ENCODE measurements at regions not wholly inside any gene's neighbourhood (a gene's known extent, or its start where the extent isn't known, plus 50 kb on each side); places are given as distances from the start of the nearest gene placed in this dataset.
"Not testable (repeated sequence)": the region's sequence is repeated elsewhere in the genome, so short reads cannot be mapped to it uniquely, and the experiment has no call there.

DNA sequence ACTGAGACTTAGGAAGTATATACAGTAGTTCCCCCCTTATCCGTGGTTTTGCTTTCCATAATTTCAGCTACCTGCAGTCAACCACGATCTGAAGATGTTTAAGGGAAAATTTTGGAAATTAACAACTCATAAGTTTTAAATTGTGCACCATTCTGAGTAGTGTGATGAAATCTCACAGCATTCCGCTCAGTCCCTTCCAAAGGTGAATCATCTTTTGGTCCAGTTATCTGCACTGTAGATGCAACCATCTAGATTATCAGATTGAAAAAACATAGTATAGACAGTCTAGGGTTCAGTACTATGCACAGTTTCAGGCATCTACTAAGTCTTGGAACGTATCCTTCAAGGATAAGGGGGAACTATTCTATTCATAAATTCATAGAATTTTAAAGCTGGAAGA is 109.0 kb downstream of the ANXA3 start:
- no peak overlapping the region for H3K4me3 ChIP-seq (ENCODE audit: low read length)
- no peaks in the 10 kb centered on the region for H3K36me3 ChIP-seq (ENCODE audit: control insufficient read depth, insufficient read depth, low read length, severe bottlenecking)
- H3K9me3 ChIP-seq (ENCODE audit: control insufficient read depth, low read length): no peaks in the 10 kb centered on the region
- DNase-seq (ENCODE audit: low read depth): no peak
- H3K4me1 ChIP-seq (ENCODE audit: control insufficient read depth, insufficient read depth, low read length): peaks cover 28% of the 10 kb centered on the region
- no peak overlapping the region for H3K9ac ChIP-seq (ENCODE audit: low read length)
- no peaks in the 10 kb centered on the region for H3K27me3 ChIP-seq (replicated peaks; ENCODE audit: control insufficient read depth, insufficient read depth, low read length)

GRCh38 chr4:78661086-78661690 is 109.6 kb downstream of the ANXA3 start:
- no peak overlapping the region for H3K4me3 ChIP-seq (ENCODE audit: low read length)
- no peaks in the 10 kb centered on the region for H3K9me3 ChIP-seq (ENCODE audit: control insufficient read depth, low read length)
- no peaks in the 10 kb centered on the region for H3K27me3 ChIP-seq (replicated peaks; ENCODE audit: control insufficient read depth, insufficient read depth, low read length)
- DNase-seq (ENCODE audit: low read depth): no peak
- H3K36me3 ChIP-seq (ENCODE audit: control insufficient read depth, insufficient read depth, low read length, severe bottlenecking): no peaks in the 10 kb centered on the region
- no peak overlapping the region for H3K9ac ChIP-seq (ENCODE audit: low read length)
- H3K4me1 ChIP-seq (ENCODE audit: control insufficient read depth, insufficient read depth, low read length): peaks cover 28% of the 10 kb centered on the region

- Histone ChIP-seq H3K9ac (ENCODE audit: low read length) (no peak overlapping the region), H3K9me3 (ENCODE audit: control insufficient read depth, low read length) (no peaks in the 10 kb centered on the region), H3K27me3 (replicated peaks; ENCODE audit: control insufficient read depth, insufficient read depth, low read length) (no peaks in the 10 kb centered on the region), H3K36me3 (ENCODE audit: control insufficient read depth, insufficient read depth, low read length, severe bottlenecking) (no peaks in the 10 kb centered on the region), H3K4me1 (ENCODE audit: control insufficient read depth, insufficient read depth, low read length) (peaks cover 32% of the 10 kb centered on the region), H3K4me3 (ENCODE audit: low read length) (peak overlapping the region; percentile 5)
- peak; percentile 77 for DNase-seq (ENCODE audit: low read depth)
These were observed 110.5 kb downstream of the ANXA3 start for GRCh38 chr4:78661921-78662521.

GRCh38 chr4:78662658-78663057 is 111.1 kb downstream of the ANXA3 start:
- Histone ChIP-seq H3K9ac (ENCODE audit: low read length) (no peak overlapping the region), H3K4me1 (ENCODE audit: control insufficient read depth, insufficient read depth, low read length) (peaks cover 32% of the 10 kb centered on the region), H3K27me3 (replicated peaks; ENCODE audit: control insufficient read depth, insufficient read depth, low read length) (no peaks in the 10 kb centered on the region), H3K36me3 (ENCODE audit: control insufficient read depth, insufficient read depth, low read length, severe bottlenecking) (no peaks in the 10 kb centered on the region), H3K9me3 (ENCODE audit: control insufficient read depth, low read length) (no peaks in the 10 kb centered on the region), H3K4me3 (ENCODE audit: low read length) (peak overlapping the region; percentile 5)
- no peak for DNase-seq (ENCODE audit: low read depth)

GRCh38 chr4:78664296-78664695 is 111.9 kb upstream of the BMP2K start:
- DNase-seq (ENCODE audit: low read depth); H3K9ac ChIP-seq (ENCODE audit: low read length); H3K4me3 ChIP-seq (ENCODE audit: low read length): not testable (repeated sequence)

DNA sequence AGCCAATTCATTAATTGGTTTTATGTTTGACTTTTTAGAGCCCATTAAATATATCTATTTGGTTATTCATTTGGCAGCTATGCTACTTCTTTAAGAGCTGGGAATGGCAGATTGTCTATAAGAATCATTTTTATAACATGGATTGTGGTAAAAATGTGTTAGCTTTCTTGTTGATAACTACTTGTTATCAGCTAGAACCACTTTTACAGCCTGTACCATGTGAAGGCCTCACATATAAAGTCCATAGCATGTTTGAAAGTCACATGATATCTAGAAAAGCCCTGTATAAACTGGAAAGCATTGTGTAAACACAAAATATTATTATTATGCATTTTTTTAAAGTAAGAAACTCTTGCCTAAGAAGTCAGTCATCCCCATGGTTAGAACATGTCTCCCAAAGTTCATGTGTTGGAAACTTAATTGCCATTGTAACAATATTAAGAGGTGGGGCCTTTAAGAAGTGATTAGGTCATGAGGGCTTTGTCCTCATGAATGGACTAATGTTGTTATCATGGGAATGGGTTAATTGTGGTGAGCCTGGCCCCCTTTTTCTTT is 110.9 kb upstream of the BMP2K start:
- H3K9me3 ChIP-seq (ENCODE audit: control insufficient read depth, low read length): no peaks in the 10 kb centered on the region
- no peak overlapping the region for H3K4me3 ChIP-seq (ENCODE audit: low read length)
- no peaks in the 10 kb centered on the region for H3K27me3 ChIP-seq (replicated peaks; ENCODE audit: control insufficient read depth, insufficient read depth, low read length)
- DNase-seq (ENCODE audit: low read depth): no peak
- no peak overlapping the region for H3K9ac ChIP-seq (ENCODE audit: low read length)
- H3K4me1 ChIP-seq (ENCODE audit: control insufficient read depth, insufficient read depth, low read length): peaks cover 33% of the 10 kb centered on the region
- no peaks in the 10 kb centered on the region for H3K36me3 ChIP-seq (ENCODE audit: control insufficient read depth, insufficient read depth, low read length, severe bottlenecking)

More at GRCh38 chr4:78664296-78664695, 111.9 kb upstream of the BMP2K start:
- not testable (repeated sequence) for H3K36me3 ChIP-seq (ENCODE audit: control insufficient read depth, insufficient read depth, low read length, severe bottlenecking); H3K9me3 ChIP-seq (ENCODE audit: control insufficient read depth, low read length); H3K27me3 ChIP-seq (replicated peaks; ENCODE audit: control insufficient read depth, insufficient read depth, low read length)
- H3K4me1 ChIP-seq (ENCODE audit: control insufficient read depth, insufficient read depth, low read length): peaks cover 36% of the 10 kb centered on the region

- Histone ChIP-seq H3K9me3 (ENCODE audit: control insufficient read depth, low read length) (no peaks in the 10 kb centered on the region), H3K27me3 (replicated peaks; ENCODE audit: control insufficient read depth, insufficient read depth, low read length) (no peaks in the 10 kb centered on the region), H3K36me3 (ENCODE audit: control insufficient read depth, insufficient read depth, low read length, severe bottlenecking) (no peaks in the 10 kb centered on the region), H3K9ac (ENCODE audit: low read length) (no peak overlapping the region), H3K4me3 (ENCODE audit: low read length) (no peak overlapping the region), H3K4me1 (ENCODE audit: control insufficient read depth, insufficient read depth, low read length) (peaks cover 25% of the 10 kb centered on the region)
- no peak for DNase-seq (ENCODE audit: low read depth)
These were observed 109.3 kb upstream of the BMP2K start for GRCh38 chr4:78666830-78667258.

DNA sequence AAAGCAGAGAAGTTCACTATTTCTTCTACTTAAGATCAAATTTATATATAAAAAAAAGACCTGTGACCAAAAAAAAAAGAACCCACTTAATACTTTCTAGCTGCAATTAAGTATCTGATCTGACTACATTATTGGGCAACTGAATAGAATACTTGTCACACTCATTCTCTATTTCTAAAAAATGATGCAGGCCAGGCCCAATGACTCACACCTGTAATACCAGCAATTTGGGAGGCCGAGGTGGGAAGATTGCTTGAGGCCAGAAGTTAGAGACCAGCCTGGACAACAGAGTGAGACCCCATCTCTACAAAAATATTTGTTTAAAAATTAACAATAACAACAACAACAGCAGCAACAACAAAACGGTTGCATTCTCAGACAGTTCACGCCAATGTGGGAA is 108.8 kb upstream of the BMP2K start:
- H3K9me3 ChIP-seq (ENCODE audit: control insufficient read depth, low read length): no peaks in the 10 kb centered on the region
- no peak overlapping the region for H3K4me3 ChIP-seq (ENCODE audit: low read length)
- peaks cover 21% of the 10 kb centered on the region for H3K4me1 ChIP-seq (ENCODE audit: control insufficient read depth, insufficient read depth, low read length)
- no peaks in the 10 kb centered on the region for H3K27me3 ChIP-seq (replicated peaks; ENCODE audit: control insufficient read depth, insufficient read depth, low read length)
- H3K9ac ChIP-seq (ENCODE audit: low read length): no peak overlapping the region
- DNase-seq (ENCODE audit: low read depth): no peak
- H3K36me3 ChIP-seq (ENCODE audit: control insufficient read depth, insufficient read depth, low read length, severe bottlenecking): no peaks in the 10 kb centered on the region

DNA sequence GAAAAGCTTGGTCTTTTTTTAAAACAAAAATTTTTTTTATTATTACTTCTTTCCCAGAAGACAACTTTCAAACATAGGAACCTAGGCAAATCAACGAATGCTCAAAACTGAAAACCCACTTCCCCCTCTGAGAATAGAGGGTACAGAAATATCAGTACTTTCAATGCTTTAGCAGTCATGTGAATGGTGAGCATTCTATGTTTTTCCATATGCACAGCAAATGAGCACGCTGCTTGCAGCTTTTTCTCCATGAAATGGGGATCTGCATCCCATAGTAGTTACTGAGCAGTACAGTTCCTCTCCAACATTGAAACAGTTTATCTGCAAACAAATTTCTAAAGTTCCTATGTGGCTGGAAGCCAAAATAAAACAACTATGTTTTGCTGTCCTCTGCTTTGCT is 108.4 kb upstream of the BMP2K start:
- no peaks in the 10 kb centered on the region for H3K27me3 ChIP-seq (replicated peaks; ENCODE audit: control insufficient read depth, insufficient read depth, low read length)
- no peak for DNase-seq (ENCODE audit: low read depth)
- H3K4me1 ChIP-seq (ENCODE audit: control insufficient read depth, insufficient read depth, low read length): peaks cover 16% of the 10 kb centered on the region
- H3K36me3 ChIP-seq (ENCODE audit: control insufficient read depth, insufficient read depth, low read length, severe bottlenecking): no peaks in the 10 kb centered on the region
- H3K4me3 ChIP-seq (ENCODE audit: low read length): no peak overlapping the region
- H3K9me3 ChIP-seq (ENCODE audit: control insufficient read depth, low read length): no peaks in the 10 kb centered on the region
- no peak overlapping the region for H3K9ac ChIP-seq (ENCODE audit: low read length)

DNA sequence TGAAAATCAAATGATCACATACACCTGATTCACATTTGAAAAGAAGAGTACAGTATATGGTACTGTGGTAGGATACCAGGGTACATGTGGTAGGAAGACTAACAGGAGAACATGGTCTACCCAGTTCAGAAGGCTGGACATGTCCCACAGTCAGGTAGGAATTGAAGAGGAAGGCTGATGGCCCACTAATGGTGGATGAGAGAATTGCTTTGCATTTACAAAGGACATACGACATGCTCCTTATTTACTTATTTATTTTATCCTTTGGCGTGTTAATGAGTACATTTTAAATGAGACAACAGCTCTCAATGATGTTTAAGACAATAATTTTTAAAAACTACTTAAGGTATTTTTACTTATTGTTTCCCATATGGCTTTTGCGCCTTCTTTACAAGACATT is 106.7 kb upstream of the BMP2K start:
- H3K9me3 ChIP-seq (ENCODE audit: control insufficient read depth, low read length): no peaks in the 10 kb centered on the region
- H3K27me3 ChIP-seq (replicated peaks; ENCODE audit: control insufficient read depth, insufficient read depth, low read length): no peaks in the 10 kb centered on the region
- H3K4me1 ChIP-seq (ENCODE audit: control insufficient read depth, insufficient read depth, low read length): peaks cover 15% of the 10 kb centered on the region
- H3K4me3 ChIP-seq (ENCODE audit: low read length): no peak overlapping the region
- no peak for DNase-seq (ENCODE audit: low read depth)
- no peaks in the 10 kb centered on the region for H3K36me3 ChIP-seq (ENCODE audit: control insufficient read depth, insufficient read depth, low read length, severe bottlenecking)
- no peak overlapping the region for H3K9ac ChIP-seq (ENCODE audit: low read length)

DNA sequence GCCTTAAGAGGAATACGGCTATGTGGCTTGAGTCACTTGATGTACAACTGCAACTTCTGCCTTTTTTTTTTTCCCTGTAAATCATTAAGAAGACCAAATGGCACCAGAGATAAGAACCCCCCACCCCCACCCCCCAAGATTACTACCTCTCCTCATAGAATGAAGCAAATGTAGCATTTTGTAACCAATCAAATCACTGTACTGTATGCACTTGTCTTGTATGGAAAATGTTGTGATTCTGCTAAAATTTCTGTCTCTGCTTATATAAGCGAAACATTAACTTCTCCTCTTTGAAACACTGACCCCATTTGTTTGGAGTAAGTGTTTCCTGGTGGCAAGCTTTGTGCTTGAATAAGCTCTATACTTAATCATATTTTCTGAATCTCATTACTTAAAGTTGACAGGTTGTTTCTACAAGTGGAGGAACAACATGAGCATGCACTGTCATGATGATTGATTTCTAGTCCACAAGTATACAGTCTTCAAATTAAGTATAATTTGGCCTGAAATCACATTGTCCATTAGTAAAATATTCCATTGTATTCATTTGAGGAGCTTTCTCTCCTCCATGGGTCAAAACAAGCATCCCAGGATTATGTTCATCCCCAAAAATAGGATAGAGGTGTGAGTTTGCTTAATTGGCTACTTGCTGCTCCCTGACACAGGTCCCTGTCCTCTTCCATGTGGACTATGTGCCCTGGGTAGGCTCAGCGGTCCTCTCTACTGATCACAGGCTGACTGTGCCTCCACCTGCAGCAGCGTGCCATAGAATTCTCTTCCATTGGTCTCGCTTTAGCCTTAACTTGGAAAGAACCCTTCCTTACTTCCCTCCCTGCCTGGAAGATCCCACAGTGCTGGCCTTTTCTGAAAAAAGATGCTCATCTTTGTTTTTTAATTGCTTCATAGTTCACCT is 104.0 kb upstream of the BMP2K start:
- DNase-seq (ENCODE audit: low read depth): no peak
- Histone ChIP-seq H3K36me3 (ENCODE audit: control insufficient read depth, insufficient read depth, low read length, severe bottlenecking) (no peaks in the 10 kb centered on the region), H3K4me1 (ENCODE audit: control insufficient read depth, insufficient read depth, low read length) (peaks cover 10% of the 10 kb centered on the region), H3K9ac (ENCODE audit: low read length) (no peak overlapping the region), H3K9me3 (ENCODE audit: control insufficient read depth, low read length) (no peaks in the 10 kb centered on the region), H3K27me3 (replicated peaks; ENCODE audit: control insufficient read depth, insufficient read depth, low read length) (no peaks in the 10 kb centered on the region), H3K4me3 (ENCODE audit: low read length) (no peak overlapping the region)

Data from adipocyte (in vitro differentiated cells).